ENCODE measurements at regions not wholly inside any gene's neighbourhood (a gene's known extent, or its start where the extent isn't known, plus 50 kb on each side); places are given as distances from the start of the nearest gene placed in this dataset.
"Not testable (repeated sequence)": the region's sequence is repeated elsewhere in the genome, so short reads cannot be mapped to it uniquely, and the experiment has no call there.

DNA sequence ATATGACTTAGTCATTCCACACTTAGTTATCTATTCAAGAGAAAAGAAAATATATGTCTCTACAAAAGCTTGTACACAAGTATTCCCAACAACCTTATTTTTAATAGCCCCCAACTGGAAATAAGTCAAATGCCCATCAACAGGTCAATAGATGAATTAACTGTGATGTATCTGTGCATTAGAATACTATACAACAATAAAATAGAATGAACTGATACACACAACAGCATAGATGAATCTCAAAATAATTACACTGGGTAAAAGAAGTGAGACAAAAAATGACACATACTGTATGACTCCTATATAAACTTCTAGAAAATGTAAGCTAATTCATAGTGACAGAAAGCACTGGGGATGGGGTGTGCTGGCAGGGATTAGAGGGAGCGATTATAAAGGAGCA, 354.1 kb upstream of the DIPK2B start:
- H3K4me3 ChIP-seq (ENCODE audit: low read depth, low read length): no peak overlapping the region
- DNase-seq (ENCODE audit: low read depth): no peak
- TF ChIP-seq, protein P1, sequence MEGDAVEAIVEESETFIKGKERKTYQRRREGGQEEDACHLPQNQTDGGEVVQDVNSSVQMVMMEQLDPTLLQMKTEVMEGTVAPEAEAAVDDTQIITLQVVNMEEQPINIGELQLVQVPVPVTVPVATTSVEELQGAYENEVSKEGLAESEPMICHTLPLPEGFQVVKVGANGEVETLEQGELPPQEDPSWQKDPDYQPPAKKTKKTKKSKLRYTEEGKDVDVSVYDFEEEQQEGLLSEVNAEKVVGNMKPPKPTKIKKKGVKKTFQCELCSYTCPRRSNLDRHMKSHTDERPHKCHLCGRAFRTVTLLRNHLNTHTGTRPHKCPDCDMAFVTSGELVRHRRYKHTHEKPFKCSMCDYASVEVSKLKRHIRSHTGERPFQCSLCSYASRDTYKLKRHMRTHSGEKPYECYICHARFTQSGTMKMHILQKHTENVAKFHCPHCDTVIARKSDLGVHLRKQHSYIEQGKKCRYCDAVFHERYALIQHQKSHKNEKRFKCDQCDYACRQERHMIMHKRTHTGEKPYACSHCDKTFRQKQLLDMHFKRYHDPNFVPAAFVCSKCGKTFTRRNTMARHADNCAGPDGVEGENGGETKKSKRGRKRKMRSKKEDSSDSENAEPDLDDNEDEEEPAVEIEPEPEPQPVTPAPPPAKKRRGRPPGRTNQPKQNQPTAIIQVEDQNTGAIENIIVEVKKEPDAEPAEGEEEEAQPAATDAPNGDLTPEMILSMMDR (IDR thresholded peaks at IDR 0.05; ENCODE audit: insufficient read depth, low read length): no peak

DNA sequence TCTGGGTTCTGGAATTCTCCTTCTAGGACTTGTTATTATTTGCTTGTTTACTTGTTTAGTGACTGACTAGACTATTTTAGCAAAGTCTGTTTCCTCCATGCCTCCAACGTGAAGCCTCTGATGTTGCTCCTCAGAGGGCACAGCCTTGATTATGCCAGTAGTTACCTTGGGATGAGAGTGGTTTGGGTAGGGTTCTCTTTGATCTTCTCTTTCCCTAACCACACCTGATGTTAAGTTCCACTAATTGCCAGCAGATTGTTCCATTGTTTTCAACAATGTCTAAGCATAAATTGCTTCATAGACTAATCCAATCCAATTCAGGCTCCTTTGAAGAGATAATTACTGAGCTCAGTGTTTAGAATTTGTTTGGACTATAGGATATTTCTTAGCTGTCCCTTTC, 352.7 kb upstream of the DIPK2B start:
- DNase-seq (ENCODE audit: low read depth): no peak
- H3K4me3 ChIP-seq (ENCODE audit: low read depth, low read length): no peak overlapping the region
- TF ChIP-seq, protein P1 (IDR thresholded peaks at IDR 0.05; ENCODE audit: insufficient read depth, low read length): no peak

DNA sequence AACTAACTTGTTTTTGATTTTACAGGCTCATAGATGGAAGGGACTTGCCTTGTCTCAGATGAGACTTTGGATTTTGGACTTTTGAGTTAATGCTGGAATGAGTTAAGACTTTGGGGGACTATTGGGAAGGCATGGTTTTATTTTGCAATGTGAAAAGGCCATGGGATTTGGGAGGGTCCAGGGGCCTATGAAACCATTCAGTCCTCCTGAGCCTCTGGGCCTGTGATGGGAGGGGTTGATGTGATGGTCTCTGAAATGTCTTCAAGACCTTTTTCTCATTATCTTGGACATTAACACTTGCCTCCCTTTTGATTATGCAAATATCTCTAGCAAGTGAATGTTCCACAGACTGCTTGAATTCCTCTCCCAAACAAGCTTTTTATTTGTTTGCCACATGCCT, 346.0 kb upstream of the DIPK2B start:
- H3K4me3 ChIP-seq (ENCODE audit: low read depth, low read length); DNase-seq (ENCODE audit: low read depth): not testable (repeated sequence)

DNA sequence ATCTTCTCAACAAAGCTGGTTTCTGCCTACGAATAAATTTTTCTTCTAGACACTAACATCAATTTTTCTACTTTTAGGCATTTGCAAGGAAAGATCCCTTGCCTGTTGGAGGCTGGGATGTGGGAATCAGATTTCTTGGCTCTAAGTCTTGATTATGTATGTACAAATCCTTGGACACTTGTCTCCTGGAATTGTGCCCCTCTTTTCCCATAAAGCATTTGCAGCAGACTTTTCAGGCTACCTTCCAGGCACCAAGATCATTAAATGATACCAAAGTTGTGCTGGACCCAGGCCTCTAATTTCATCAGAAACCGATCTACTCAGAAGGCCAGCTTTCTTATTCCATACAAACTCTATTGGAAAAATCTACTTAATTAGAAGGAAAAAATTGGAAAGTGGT, 339.5 kb upstream of the DIPK2B start:
- H3K4me3 ChIP-seq (ENCODE audit: low read depth, low read length): no peak overlapping the region
- TF ChIP-seq, protein P1 (IDR thresholded peaks at IDR 0.05; ENCODE audit: insufficient read depth, low read length): no peak
- DNase-seq (ENCODE audit: low read depth): peak; percentile 63

DNA sequence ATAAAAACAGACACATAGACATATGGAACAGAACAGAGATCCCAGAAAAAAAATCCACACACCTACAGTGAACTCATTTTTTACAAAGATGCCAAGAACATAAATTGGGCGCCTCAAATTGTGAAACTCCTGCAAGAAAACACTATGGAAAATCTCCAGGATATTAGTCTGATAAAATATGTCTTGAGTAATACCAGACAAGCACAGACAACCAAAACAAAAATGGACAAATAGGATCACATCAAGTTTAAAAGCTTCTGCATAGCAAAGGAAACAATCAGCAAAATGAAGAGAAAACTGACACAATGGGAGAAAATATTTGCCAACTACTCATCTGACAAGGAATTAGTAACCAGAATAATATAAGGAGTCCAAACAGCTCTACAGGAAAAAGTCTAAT, 337.3 kb upstream of the DIPK2B start:
- H3K4me3 ChIP-seq (ENCODE audit: low read depth, low read length): no peak overlapping the region
- TF ChIP-seq, protein P1 (IDR thresholded peaks at IDR 0.05; ENCODE audit: insufficient read depth, low read length): no peak
- DNase-seq (ENCODE audit: low read depth): no peak

DNA sequence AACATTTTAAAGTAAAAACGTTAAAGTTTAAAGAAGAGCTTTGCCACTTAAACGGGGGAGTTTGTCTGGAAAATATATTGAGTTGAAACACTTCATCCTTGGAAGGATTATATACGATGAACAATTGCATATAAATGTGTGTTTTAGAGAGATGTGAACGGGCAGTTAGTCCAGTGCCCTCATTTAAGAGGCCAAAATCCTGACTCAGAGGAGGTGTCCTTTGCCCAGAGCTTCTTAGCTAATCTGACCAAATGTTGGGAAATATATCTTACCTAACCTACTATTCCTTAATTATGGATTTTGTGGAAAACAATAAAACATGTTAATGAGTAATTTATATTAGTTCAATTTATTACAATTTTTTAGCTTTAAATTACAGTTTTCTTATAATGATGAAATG, 327.2 kb upstream of the DIPK2B start:
- TF ChIP-seq, protein P1 (IDR thresholded peaks at IDR 0.05; ENCODE audit: insufficient read depth, low read length): no peak
- H3K4me3 ChIP-seq (ENCODE audit: low read depth, low read length): no peak overlapping the region
- DNase-seq (ENCODE audit: low read depth): peak; percentile 61

DNA sequence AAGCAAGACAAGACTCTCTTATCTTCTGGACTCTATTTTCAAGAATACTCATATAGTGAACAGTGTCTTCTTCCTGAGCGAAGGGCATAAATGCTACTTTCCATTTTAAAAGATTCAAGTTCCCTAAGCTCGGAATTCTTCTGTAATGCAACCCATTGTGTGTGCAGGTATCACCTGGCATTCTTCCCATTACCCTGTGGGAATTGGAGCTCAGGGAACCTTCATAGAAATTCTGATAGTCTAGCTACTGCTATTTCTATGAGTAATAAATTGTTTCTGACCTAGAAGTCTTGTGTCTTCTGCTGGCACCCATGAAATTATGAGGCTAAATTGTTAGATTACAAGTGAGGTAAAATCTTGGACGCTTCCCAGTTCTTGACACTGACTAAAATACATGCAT, 324.1 kb upstream of the DIPK2B start:
- no peak for DNase-seq (ENCODE audit: low read depth)
- TF ChIP-seq, protein P1 (IDR thresholded peaks at IDR 0.05; ENCODE audit: insufficient read depth, low read length): no peak
- no peak overlapping the region for H3K4me3 ChIP-seq (ENCODE audit: low read depth, low read length)
